Activated T-helper 17 cell treated with anti-CD3 and anti-CD28 coated beads, Interleukin-2, amount 50 U/mL, for 72 hours (primary cell): ENCODE measurements at regions not wholly inside any gene's neighbourhood (a gene's known extent, or its start where the extent isn't known, plus 50 kb on each side); places are given as distances from the start of the nearest gene placed in this dataset.

Source experiments
- ATAC-seq: fragments of 150-1000 bp; cut with Tn5 transposase; replicated peaks from 2 replicates; pipeline ENCODE4 v1.10.0; 2021; ENCODE audit warnings: mild to moderate bottlenecking, moderate library complexity
- H3K27ac Mint-ChIP-seq: one replicate; pipeline ENCODE4 v1.8.0; 2022; ENCODE audit warnings: mixed read lengths
- H3K27me3 Mint-ChIP-seq: one replicate; pipeline ENCODE4 v1.8.0; 2022; ENCODE audit warnings: mixed read lengths
- H3K36me3 Mint-ChIP-seq: one replicate; pipeline ENCODE4 v1.8.0; 2022; ENCODE audit warnings: low read depth, mild to moderate bottlenecking, mixed read lengths
- H3K4me1 Mint-ChIP-seq: one replicate; pipeline ENCODE4 v1.8.0; 2022; ENCODE audit warnings: mixed read lengths
- H3K4me3 Mint-ChIP-seq: one replicate; pipeline ENCODE4 v1.8.0; 2022; ENCODE audit warnings: mild to moderate bottlenecking, mixed read lengths
- H3K9me3 Mint-ChIP-seq: one replicate; pipeline ENCODE4 v1.8.0; 2022; ENCODE audit warnings: mixed read lengths

- ATAC-seq, result no peak
- Mint-ChIP-seq H3K27ac (no peak overlapping the region), H3K4me1 (no peaks in the 10 kb centered on the region), H3K27me3 (no peaks in the 10 kb centered on the region), H3K36me3 (no peaks in the 10 kb centered on the region), H3K9me3 (peaks cover 9% of the 10 kb centered on the region), H3K4me3 (no peak overlapping the region)
Measured at GRCh38 chr13:104477261-104477660, 1411.0 kb upstream of the SLC10A2 start.

GRCh38 chr13:104473936-104474335, 1407.7 kb upstream of the SLC10A2 start:
- Mint-ChIP-seq H3K9me3 (peaks cover 3% of the 10 kb centered on the region), H3K27me3 (no peaks in the 10 kb centered on the region), H3K36me3 (no peaks in the 10 kb centered on the region), H3K27ac (no peak overlapping the region), H3K4me3 (no peak overlapping the region), H3K4me1 (no peaks in the 10 kb centered on the region)
- ATAC-seq, result no peak

GRCh38 chr13:104466016-104466415, 1399.8 kb upstream of the SLC10A2 start:
- peaks cover 4% of the 10 kb centered on the region for H3K9me3 Mint-ChIP-seq
- H3K27ac Mint-ChIP-seq, result no peak overlapping the region
- ATAC-seq, result no peak
- no peaks in the 10 kb centered on the region for H3K36me3 Mint-ChIP-seq
- H3K4me3 Mint-ChIP-seq, result no peak overlapping the region
- no peaks in the 10 kb centered on the region for H3K4me1 Mint-ChIP-seq
- H3K27me3 Mint-ChIP-seq, result no peaks in the 10 kb centered on the region

GRCh38 chr13:104461049-104461448, 1394.8 kb upstream of the SLC10A2 start:
- Mint-ChIP-seq H3K9me3 (peaks cover 4% of the 10 kb centered on the region), H3K27ac (no peak overlapping the region), H3K4me3 (no peak overlapping the region), H3K4me1 (no peaks in the 10 kb centered on the region), H3K27me3 (no peaks in the 10 kb centered on the region), H3K36me3 (no peaks in the 10 kb centered on the region)
- ATAC-seq, result no peak

- Mint-ChIP-seq H3K9me3 (peaks cover 4% of the 10 kb centered on the region), H3K36me3 (no peaks in the 10 kb centered on the region), H3K4me3 (no peak overlapping the region), H3K27ac (no peak overlapping the region), H3K27me3 (no peaks in the 10 kb centered on the region), H3K4me1 (no peaks in the 10 kb centered on the region)
- ATAC-seq, result no peak
Measured at GRCh38 chr13:104460554-104460953, 1394.3 kb upstream of the SLC10A2 start.

- Mint-ChIP-seq H3K36me3 (no peaks in the 10 kb centered on the region), H3K27ac (no peak overlapping the region), H3K4me3 (no peak overlapping the region), H3K27me3 (no peaks in the 10 kb centered on the region), H3K4me1 (no peaks in the 10 kb centered on the region), H3K9me3 (peaks cover 14% of the 10 kb centered on the region)
- ATAC-seq, result no peak
Measured at GRCh38 chr13:104450006-104450405, 1383.8 kb upstream of the SLC10A2 start.

GRCh38 chr13:104447348-104447747, 1381.1 kb upstream of the SLC10A2 start:
- H3K27ac Mint-ChIP-seq, result no peak overlapping the region
- no peaks in the 10 kb centered on the region for H3K4me1 Mint-ChIP-seq
- no peaks in the 10 kb centered on the region for H3K36me3 Mint-ChIP-seq
- H3K9me3 Mint-ChIP-seq, result peaks cover 23% of the 10 kb centered on the region
- no peaks in the 10 kb centered on the region for H3K27me3 Mint-ChIP-seq
- ATAC-seq, result no peak
- no peak overlapping the region for H3K4me3 Mint-ChIP-seq

- no peak overlapping the region for H3K27ac Mint-ChIP-seq
- no peaks in the 10 kb centered on the region for H3K27me3 Mint-ChIP-seq
- no peak for ATAC-seq
- H3K9me3 Mint-ChIP-seq, result peaks cover 17% of the 10 kb centered on the region
- H3K4me3 Mint-ChIP-seq, result no peak overlapping the region
- no peaks in the 10 kb centered on the region for H3K36me3 Mint-ChIP-seq
- H3K4me1 Mint-ChIP-seq, result no peaks in the 10 kb centered on the region
Measured at GRCh38 chr13:104442536-104442935, 1376.3 kb upstream of the SLC10A2 start.

GRCh38 chr13:104436555-104436954, 1370.3 kb upstream of the SLC10A2 start:
- H3K4me1 Mint-ChIP-seq, result no peaks in the 10 kb centered on the region
- H3K9me3 Mint-ChIP-seq, result no peaks in the 10 kb centered on the region
- no peaks in the 10 kb centered on the region for H3K36me3 Mint-ChIP-seq
- H3K27ac Mint-ChIP-seq, result no peak overlapping the region
- ATAC-seq, result no peak
- no peaks in the 10 kb centered on the region for H3K27me3 Mint-ChIP-seq
- no peak overlapping the region for H3K4me3 Mint-ChIP-seq

- no peaks in the 10 kb centered on the region for H3K36me3 Mint-ChIP-seq
Measured at GRCh38 chr13:104431895-104432294, 1365.7 kb upstream of the SLC10A2 start.

GRCh38 chr13:104426435-104426834, 1360.2 kb upstream of the SLC10A2 start:
- Mint-ChIP-seq H3K4me1 (no peaks in the 10 kb centered on the region), H3K9me3 (peaks cover 11% of the 10 kb centered on the region), H3K4me3 (no peak overlapping the region), H3K27me3 (no peaks in the 10 kb centered on the region), H3K27ac (no peak overlapping the region), H3K36me3 (no peaks in the 10 kb centered on the region)
- ATAC-seq, result no peak

More at GRCh38 chr13:104431895-104432294, 1365.7 kb upstream of the SLC10A2 start:
- H3K4me3 Mint-ChIP-seq, result no peak overlapping the region
- no peaks in the 10 kb centered on the region for H3K4me1 Mint-ChIP-seq
- H3K9me3 Mint-ChIP-seq, result peaks cover 8% of the 10 kb centered on the region
- ATAC-seq, result no peak
- H3K27ac Mint-ChIP-seq, result no peak overlapping the region
- H3K27me3 Mint-ChIP-seq, result no peaks in the 10 kb centered on the region

GRCh38 chr13:104422668-104423067, 1356.5 kb upstream of the SLC10A2 start:
- ATAC-seq, result no peak
- Mint-ChIP-seq H3K9me3 (peaks cover 3% of the 10 kb centered on the region), H3K27me3 (no peaks in the 10 kb centered on the region), H3K36me3 (no peaks in the 10 kb centered on the region), H3K4me1 (no peaks in the 10 kb centered on the region), H3K4me3 (no peak overlapping the region), H3K27ac (no peak overlapping the region)

GRCh38 chr13:104416973-104417372, 1350.8 kb upstream of the SLC10A2 start:
- H3K36me3 Mint-ChIP-seq, result no peaks in the 10 kb centered on the region
- H3K27ac Mint-ChIP-seq, result no peak overlapping the region
- ATAC-seq, result no peak
- H3K27me3 Mint-ChIP-seq, result no peaks in the 10 kb centered on the region
- no peak overlapping the region for H3K4me3 Mint-ChIP-seq
- no peaks in the 10 kb centered on the region for H3K4me1 Mint-ChIP-seq
- no peaks in the 10 kb centered on the region for H3K9me3 Mint-ChIP-seq

GRCh38 chr13:104414771-104415170, 1348.6 kb upstream of the SLC10A2 start:
- no peak for ATAC-seq
- H3K4me1 Mint-ChIP-seq, result no peaks in the 10 kb centered on the region
- H3K36me3 Mint-ChIP-seq, result no peaks in the 10 kb centered on the region

GRCh38 chr13:104414181-104414580, 1348.0 kb upstream of the SLC10A2 start:
- no peak for ATAC-seq
- Mint-ChIP-seq H3K4me3 (no peak overlapping the region), H3K9me3 (no peaks in the 10 kb centered on the region), H3K27ac (no peak overlapping the region), H3K27me3 (no peaks in the 10 kb centered on the region), H3K36me3 (no peaks in the 10 kb centered on the region), H3K4me1 (no peaks in the 10 kb centered on the region)

More at GRCh38 chr13:104414771-104415170, 1348.6 kb upstream of the SLC10A2 start:
- H3K4me3 Mint-ChIP-seq, result no peak overlapping the region
- no peaks in the 10 kb centered on the region for H3K27me3 Mint-ChIP-seq
- H3K9me3 Mint-ChIP-seq, result no peaks in the 10 kb centered on the region
- no peak overlapping the region for H3K27ac Mint-ChIP-seq

GRCh38 chr13:104411141-104411765, 1345.0 kb upstream of the SLC10A2 start:
- Mint-ChIP-seq H3K36me3 (no peaks in the 10 kb centered on the region), H3K27me3 (no peaks in the 10 kb centered on the region), H3K27ac (no peak overlapping the region), H3K4me1 (no peaks in the 10 kb centered on the region), H3K9me3 (no peaks in the 10 kb centered on the region), H3K4me3 (no peak overlapping the region)
- ATAC-seq, result no peak
